HepG2 (cell line): ENCODE measurements at regions not wholly inside any gene's neighbourhood (a gene's known extent, or its start where the extent isn't known, plus 50 kb on each side); places are given as distances from the start of the nearest gene placed in this dataset.

ENCODE experiments used
- ATAC-seq: fragments of 200-7000 bp; cut with Tn5 transposase; 3 replicates; pipeline ENCODE4 v1.9.1; 2020; ENCODE audit warnings: mild to moderate bottlenecking, moderate library complexity
- BruUV-seq: library from RNA; stranded (reverse); fragments of 400-500 nt; replicated peaks from 2 replicates; lab custom pipeline; 2021; lab: Mats Ljungman, UMichigan
- CTCF ChIA-PET: fragments of 300-600 bp; formaldehyde crosslinking; extraction: SDS; loops from one replicate; lab custom pipeline; 2021; ENCODE audit warnings: low total read pairs, inconsistent platforms, low intra/inter-chr PET ratio; lab: Yijun Ruan, JAX
- POLR2A ChIA-PET: fragments of 350-600 bp; sonication (Branson Sonifier 250); formaldehyde crosslinking; loops from one replicate; lab custom pipeline; 2020; ENCODE audit warnings: antibody characterized with exemption, inconsistent platforms; lab: Yijun Ruan, JAX
- DNase-seq: peaks from one replicate; pipeline ENCODE4 v3.0.0-alpha.2; 2015; ENCODE audit warnings: low spot score
- FAIRE-seq: peaks from 3 replicates; lab custom pipeline; 2011; peaks lifted over from hg19 to GRCh38; lab: Jason Lieb, UNC
- H2AFZ ChIP-seq: one replicate; pipeline ENCODE4 v1.6.1; 2011; ENCODE audit warnings: low read length, inconsistent platforms
- H3K27ac ChIP-seq: fragments of 300-600 bp; 3 replicates; pipeline ENCODE4 v1.8.0; 2011; ENCODE audit warnings: mixed run types, mild to moderate bottlenecking, mixed read lengths, low read length, inconsistent platforms; ENCODE audit not compliant: insufficient read depth; ENCODE audit errors: extremely low read length
- H3K27me3 ChIP-seq, 2 experiments: fragments of 200-600 bp in 1 of 2; 2 replicates in 1 of 2; 3 replicates in 1 of 2; pipeline versions ENCODE4 v1.6.0 to v1.8.0; 2011; ENCODE audit warnings: low read length in 2 of 2, mild to moderate bottlenecking in 2 of 2, moderate library complexity in 2 of 2, inconsistent platforms in 1 of 2; ENCODE audit not compliant: insufficient read depth in 2 of 2, control insufficient read depth in 1 of 2
- H3K36me3 ChIP-seq, 2 experiments: fragments of 200-600 bp in 1 of 2; replicated peaks in 1 of 2; 2 replicates in 1 of 2; 3 replicates in 1 of 2; pipeline versions ENCODE4 v1.5.1 to v1.8.0; 2011; ENCODE audit warnings: low read length in 2 of 2, inconsistent platforms in 1 of 2; ENCODE audit not compliant: insufficient read depth in 2 of 2, control insufficient read depth in 1 of 2
- H3K4me1 ChIP-seq: 2 replicates; pipeline ENCODE4 v1.5.1; 2012; ENCODE audit warnings: low read length, inconsistent platforms; ENCODE audit not compliant: insufficient read depth
- H3K4me2 ChIP-seq: 2 replicates; pipeline ENCODE4 v1.6.0; 2011; ENCODE audit warnings: low read depth, low read length, inconsistent platforms
- H3K4me3 ChIP-seq, 3 experiments: fragments of 200-600 bp in 1 of 3; sonication (generic), shearing (Covaris generic) in 1 of 3; replicated peaks in 1 of 3; 2 replicates each; pipeline ENCODE4 v1.5.1; 2011 to 2016; ENCODE audit warnings: low read length in 3 of 3, inconsistent platforms in 2 of 3, low read depth in 2 of 3, mild to moderate bottlenecking in 2 of 3, control low read depth in 1 of 3, mixed read lengths in 1 of 3; ENCODE audit not compliant: insufficient read depth in 1 of 3
- H3K79me2 ChIP-seq: one replicate; pipeline ENCODE4 v1.6.1; 2011; ENCODE audit warnings: low read length, inconsistent platforms; ENCODE audit not compliant: insufficient read depth
- H3K9ac ChIP-seq: 2 replicates; pipeline ENCODE4 v1.6.0; 2011; ENCODE audit warnings: mild to moderate bottlenecking, low read depth, low read length, inconsistent platforms; ENCODE audit not compliant: insufficient read depth
- H3K9me3 ChIP-seq: 2 replicates; pipeline ENCODE4 v1.5.1; 2012; ENCODE audit warnings: mild to moderate bottlenecking, low read length
- H4K20me1 ChIP-seq: 2 replicates; pipeline ENCODE4 v1.6.0; 2011; ENCODE audit warnings: inconsistent platforms, mild to moderate bottlenecking, low read length, moderate library complexity; ENCODE audit not compliant: insufficient read depth
- NKX3-1 ChIP-seq: sonication (generic); formaldehyde crosslinking; IDR thresholded peaks from 2 replicates; pipeline ENCODE4 v1.5.0; 2020; ENCODE audit warnings: missing genetic modification reagents
- ZBTB38 ChIP-seq: sonication (generic); formaldehyde crosslinking; IDR thresholded peaks from 2 replicates; pipeline ENCODE4 v1.5.1; 2020; ENCODE audit warnings: mild to moderate bottlenecking, missing genetic modification reagents
- ZNF556 ChIP-seq: sonication (generic); formaldehyde crosslinking; IDR thresholded peaks from 2 replicates; pipeline ENCODE4 v1.4.0; 2020; ENCODE audit warnings: mild to moderate bottlenecking, missing genetic modification reagents, borderline replicate concordance
- ZNF563 ChIP-seq: sonication (generic); formaldehyde crosslinking; IDR thresholded peaks from 2 replicates; pipeline ENCODE4 v1.8.0; 2022; ENCODE audit warnings: mild to moderate bottlenecking, moderate library complexity, missing genetic modification reagents
- WGBS: methylation state at CpG from one replicate; pipeline ENCODE4 v1.1.6; 2017; ENCODE audit warnings: low lambda C conversion rate; 5-methylcytosine and 5-hydroxymethylcytosine counted together
- in situ Hi-C: cut with HindIII; loops from 2 replicates; pipeline ENCODE4 v1.10.0; 2017; ENCODE audit warnings: low pct_unique_long_range_greater_than_20kb; ENCODE audit not compliant: extremely low pct_ligation_motif_present
- intact Hi-C: fragments of 100-400 bp; cut with micrococcal nuclease; formaldehyde crosslinking; loops from one replicate; pipeline ENCODE4 v1.10.0; 2022; ENCODE audit not compliant: unreplicated experiment
- TF ChIP-seq, protein P1 (sequence below): sonication (generic); formaldehyde crosslinking; IDR thresholded peaks from 2 replicates; pipeline ENCODE4 v1.4.0; 2020; ENCODE audit warnings: mild to moderate bottlenecking, missing genetic modification reagents

DNA sequence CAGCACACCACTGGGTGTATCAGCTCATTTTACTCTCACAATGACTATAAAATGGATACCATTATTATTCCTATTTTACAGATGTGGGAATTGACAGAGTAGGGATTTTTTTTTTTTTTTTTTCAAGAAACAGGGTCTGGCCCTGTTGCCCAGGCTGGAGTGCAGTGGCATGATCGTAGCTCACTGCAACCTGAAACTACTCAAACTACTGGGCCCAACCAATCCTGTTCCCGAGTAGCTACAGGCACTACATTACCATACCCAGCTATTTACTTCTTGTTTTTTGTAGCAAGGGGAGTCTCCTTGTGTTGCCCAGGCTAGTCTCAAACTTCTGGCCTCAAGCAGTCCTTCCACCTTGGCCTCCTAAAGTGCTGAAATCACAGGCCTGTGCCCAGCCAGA lies 95.2 kb downstream of the LARP7 start:
- Histone ChIP-seq H3K79me2 (no peaks in the 10 kb centered on the region), H3K9me3 (no peaks in the 10 kb centered on the region), H2AFZ (no peak overlapping the region), H3K36me3 (no peaks in the 10 kb centered on the region), H3K4me2 (no peak overlapping the region), H4K20me1 (no peaks in the 10 kb centered on the region), H3K4me3 (no peak overlapping the region), H3K27me3 (no peaks in the 10 kb centered on the region), H3K27ac (no peak overlapping the region)
- intact Hi-C loops = no loop called here
- POLR2A ChIA-PET = no interaction called here
- CTCF ChIA-PET = no interaction called here
- WGBS = 29% methylated on average over 2 of the region's 2 CpGs
- in situ Hi-C loops = no loop called here
- DNase-seq (no peak), FAIRE-seq (no peak)
- BruUV-seq = no TSS peak
- no peak for TF ChIP-seq ZNF556
- TF ChIP-seq NKX3-1 = no peak
- TF ChIP-seq, protein P1, sequence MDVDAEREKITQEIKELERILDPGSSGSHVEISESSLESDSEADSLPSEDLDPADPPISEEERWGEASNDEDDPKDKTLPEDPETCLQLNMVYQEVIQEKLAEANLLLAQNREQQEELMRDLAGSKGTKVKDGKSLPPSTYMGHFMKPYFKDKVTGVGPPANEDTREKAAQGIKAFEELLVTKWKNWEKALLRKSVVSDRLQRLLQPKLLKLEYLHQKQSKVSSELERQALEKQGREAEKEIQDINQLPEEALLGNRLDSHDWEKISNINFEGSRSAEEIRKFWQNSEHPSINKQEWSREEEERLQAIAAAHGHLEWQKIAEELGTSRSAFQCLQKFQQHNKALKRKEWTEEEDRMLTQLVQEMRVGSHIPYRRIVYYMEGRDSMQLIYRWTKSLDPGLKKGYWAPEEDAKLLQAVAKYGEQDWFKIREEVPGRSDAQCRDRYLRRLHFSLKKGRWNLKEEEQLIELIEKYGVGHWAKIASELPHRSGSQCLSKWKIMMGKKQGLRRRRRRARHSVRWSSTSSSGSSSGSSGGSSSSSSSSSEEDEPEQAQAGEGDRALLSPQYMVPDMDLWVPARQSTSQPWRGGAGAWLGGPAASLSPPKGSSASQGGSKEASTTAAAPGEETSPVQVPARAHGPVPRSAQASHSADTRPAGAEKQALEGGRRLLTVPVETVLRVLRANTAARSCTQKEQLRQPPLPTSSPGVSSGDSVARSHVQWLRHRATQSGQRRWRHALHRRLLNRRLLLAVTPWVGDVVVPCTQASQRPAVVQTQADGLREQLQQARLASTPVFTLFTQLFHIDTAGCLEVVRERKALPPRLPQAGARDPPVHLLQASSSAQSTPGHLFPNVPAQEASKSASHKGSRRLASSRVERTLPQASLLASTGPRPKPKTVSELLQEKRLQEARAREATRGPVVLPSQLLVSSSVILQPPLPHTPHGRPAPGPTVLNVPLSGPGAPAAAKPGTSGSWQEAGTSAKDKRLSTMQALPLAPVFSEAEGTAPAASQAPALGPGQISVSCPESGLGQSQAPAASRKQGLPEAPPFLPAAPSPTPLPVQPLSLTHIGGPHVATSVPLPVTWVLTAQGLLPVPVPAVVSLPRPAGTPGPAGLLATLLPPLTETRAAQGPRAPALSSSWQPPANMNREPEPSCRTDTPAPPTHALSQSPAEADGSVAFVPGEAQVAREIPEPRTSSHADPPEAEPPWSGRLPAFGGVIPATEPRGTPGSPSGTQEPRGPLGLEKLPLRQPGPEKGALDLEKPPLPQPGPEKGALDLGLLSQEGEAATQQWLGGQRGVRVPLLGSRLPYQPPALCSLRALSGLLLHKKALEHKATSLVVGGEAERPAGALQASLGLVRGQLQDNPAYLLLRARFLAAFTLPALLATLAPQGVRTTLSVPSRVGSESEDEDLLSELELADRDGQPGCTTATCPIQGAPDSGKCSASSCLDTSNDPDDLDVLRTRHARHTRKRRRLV (CRISPR knock-in tag) = no peak
- no peak for TF ChIP-seq ZBTB38 (CRISPR knock-in tag)
- TF ChIP-seq ZNF563 (CRISPR knock-in tag) = no peak
- TF ChIP-seq, all 625 proteins: peak for 0
- no peaks in the 10 kb centered on the region for H3K4me1 ChIP-seq
- no peak for ATAC-seq
- no peak overlapping the region for H3K9ac ChIP-seq
